ENCODE measurements at regions not wholly inside any gene's neighbourhood (a gene's known extent, or its start where the extent isn't known, plus 50 kb on each side); places are given as distances from the start of the nearest gene placed in this dataset.

DNA sequence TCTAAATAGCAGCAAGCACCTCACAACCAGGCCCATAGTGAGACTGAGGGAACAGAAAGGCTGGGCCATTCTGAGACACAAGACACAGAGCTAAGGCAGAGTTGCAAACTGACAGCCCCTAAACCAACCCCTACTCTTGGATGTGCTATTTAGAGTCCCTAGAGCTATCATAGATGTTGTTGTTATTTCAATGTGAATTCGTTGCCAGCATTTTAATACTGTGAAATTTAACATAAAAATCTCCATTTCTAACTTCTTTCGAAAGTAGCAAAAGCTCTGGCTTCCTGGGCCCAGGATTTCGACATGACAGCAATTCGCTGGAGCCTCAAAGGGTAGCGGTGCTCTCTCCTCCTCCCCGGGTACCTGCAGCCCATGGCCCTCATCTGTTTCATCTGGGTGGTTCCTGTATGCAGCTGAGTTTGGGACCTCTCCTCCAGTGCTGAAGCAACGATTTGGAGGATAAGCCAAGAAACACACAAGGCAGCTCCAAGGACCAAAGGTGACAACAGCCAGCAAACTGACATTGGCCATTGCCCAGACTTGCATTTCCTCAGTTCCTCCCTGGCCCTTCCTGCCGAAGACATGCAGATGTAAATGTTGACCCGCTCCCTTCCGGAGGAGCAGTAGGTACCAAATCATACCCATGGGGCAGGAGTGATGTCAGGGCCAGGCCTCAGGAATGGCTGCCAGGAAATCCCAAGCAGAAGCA is 254.4 kb upstream of the NCKAP5 start:
- Histone ChIP-seq H3K27ac (no peak overlapping the region), H3K4me1 (peaks cover 3% of the 10 kb centered on the region), H3K9me3 (no peaks in the 10 kb centered on the region), H3K27me3 (no peaks in the 10 kb centered on the region), H3K36me3 (no peaks in the 10 kb centered on the region), H3K4me3 (no peak overlapping the region)
- ATAC-seq (no peak), DNase-seq (no peak)
- TF ChIP-seq, protein P1, sequence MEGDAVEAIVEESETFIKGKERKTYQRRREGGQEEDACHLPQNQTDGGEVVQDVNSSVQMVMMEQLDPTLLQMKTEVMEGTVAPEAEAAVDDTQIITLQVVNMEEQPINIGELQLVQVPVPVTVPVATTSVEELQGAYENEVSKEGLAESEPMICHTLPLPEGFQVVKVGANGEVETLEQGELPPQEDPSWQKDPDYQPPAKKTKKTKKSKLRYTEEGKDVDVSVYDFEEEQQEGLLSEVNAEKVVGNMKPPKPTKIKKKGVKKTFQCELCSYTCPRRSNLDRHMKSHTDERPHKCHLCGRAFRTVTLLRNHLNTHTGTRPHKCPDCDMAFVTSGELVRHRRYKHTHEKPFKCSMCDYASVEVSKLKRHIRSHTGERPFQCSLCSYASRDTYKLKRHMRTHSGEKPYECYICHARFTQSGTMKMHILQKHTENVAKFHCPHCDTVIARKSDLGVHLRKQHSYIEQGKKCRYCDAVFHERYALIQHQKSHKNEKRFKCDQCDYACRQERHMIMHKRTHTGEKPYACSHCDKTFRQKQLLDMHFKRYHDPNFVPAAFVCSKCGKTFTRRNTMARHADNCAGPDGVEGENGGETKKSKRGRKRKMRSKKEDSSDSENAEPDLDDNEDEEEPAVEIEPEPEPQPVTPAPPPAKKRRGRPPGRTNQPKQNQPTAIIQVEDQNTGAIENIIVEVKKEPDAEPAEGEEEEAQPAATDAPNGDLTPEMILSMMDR (IDR thresholded peaks at IDR 0.05), result no peak
- intact Hi-C loops (cut with DNase I), result no loop called here

DNA sequence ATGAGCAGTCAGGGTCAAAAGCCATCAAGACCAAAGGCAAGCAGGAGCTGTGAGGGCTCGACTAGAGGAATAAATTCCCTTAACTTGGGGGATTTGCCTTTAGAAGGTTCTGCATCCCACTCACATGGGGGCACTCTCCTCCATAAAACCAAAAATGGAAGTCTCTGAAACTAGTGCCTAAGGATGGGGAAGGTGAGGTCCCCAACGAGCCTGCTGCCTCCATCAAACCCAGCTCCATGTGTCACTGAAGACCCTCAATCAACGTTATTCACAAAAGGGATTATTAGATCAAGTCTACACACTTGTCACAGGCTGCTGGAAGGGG is 254.9 kb upstream of the NCKAP5 start:
- intact Hi-C loops (cut with DNase I), result no loop called here
- Histone ChIP-seq H3K27ac (no peak overlapping the region), H3K36me3 (no peaks in the 10 kb centered on the region), H3K27me3 (no peaks in the 10 kb centered on the region), H3K4me1 (no peaks in the 10 kb centered on the region), H3K4me3 (no peak overlapping the region), H3K9me3 (no peaks in the 10 kb centered on the region)
- TF ChIP-seq, protein P1 (IDR thresholded peaks at IDR 0.05), result no peak
- DNase-seq (no peak), ATAC-seq (no peak)

DNA sequence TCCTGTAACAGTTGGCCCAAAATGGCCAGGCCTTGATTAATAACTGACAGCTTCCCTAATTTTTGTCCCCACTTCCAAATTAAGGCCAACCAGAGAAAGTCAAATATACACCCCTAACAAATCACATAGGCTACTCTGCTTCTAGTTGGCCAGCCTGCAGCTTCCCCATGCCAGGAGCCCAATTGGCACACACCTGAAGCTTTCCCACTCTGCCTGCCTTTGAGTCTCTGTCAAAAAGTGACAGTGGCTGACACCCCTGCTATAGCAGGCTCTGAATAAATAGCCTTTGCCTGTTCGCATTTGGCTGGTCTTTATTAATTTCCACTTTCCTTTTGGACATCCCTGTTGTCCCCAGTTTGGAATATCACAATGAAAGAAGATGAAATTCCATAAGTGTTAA is 256.6 kb upstream of the NCKAP5 start:
- intact Hi-C loops (cut with DNase I), result no loop called here
- no peak overlapping the region for H3K4me3 ChIP-seq
- no peaks in the 10 kb centered on the region for H3K27me3 ChIP-seq
- no peaks in the 10 kb centered on the region for H3K4me1 ChIP-seq
- no peaks in the 10 kb centered on the region for H3K36me3 ChIP-seq
- no peaks in the 10 kb centered on the region for H3K9me3 ChIP-seq
- no peak for ATAC-seq
- no peak overlapping the region for H3K27ac ChIP-seq
- no peak for DNase-seq
- TF ChIP-seq, protein P1 (IDR thresholded peaks at IDR 0.05), result no peak

DNA sequence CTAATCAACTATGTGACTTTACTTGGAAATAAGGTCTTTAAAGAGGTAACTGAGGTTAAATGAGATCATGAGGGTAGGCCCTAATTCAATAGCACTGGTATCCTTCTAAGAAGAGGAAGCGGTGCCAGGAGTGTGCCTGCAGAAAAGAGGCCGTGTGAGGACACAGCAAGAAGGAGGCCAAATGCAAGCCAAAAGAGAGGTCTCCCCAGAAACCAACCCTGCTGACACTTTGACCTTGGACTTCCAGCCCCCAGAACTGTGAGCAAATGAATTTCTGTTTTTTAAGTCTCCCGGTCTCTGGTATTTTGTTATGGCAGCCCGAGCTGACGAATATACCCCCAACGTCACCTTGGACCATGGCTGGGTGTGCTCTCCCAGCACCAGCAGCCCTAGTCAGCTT is 257.5 kb upstream of the NCKAP5 start:
- DNase-seq (no peak), ATAC-seq (no peak)
- intact Hi-C loops (cut with DNase I), result no loop called here
- TF ChIP-seq, protein P1 (IDR thresholded peaks at IDR 0.05), result no peak
- H3K36me3 ChIP-seq, result no peaks in the 10 kb centered on the region
- H3K9me3 ChIP-seq, result no peaks in the 10 kb centered on the region
- H3K4me1 ChIP-seq, result no peaks in the 10 kb centered on the region
- H3K27ac ChIP-seq, result no peak overlapping the region
- H3K4me3 ChIP-seq, result no peak overlapping the region
- no peaks in the 10 kb centered on the region for H3K27me3 ChIP-seq

DNA sequence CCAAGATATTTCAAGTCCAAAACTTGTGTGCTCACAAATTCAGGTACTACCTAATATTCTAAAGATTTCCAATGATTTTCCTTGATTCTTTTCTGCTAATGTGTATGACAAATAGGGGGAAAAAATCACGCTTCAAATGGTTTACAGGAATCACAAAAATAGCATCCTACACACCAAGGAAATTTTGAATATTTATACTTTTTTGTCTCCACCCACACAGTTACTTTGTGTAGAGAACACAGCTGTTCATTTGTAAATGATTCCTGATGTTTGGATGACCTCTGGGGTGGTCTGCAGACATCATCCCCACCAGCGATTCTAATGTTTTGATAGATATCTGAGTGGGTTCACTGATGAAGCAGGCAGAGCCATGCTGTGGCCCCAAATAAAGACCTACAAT is 260.6 kb upstream of the NCKAP5 start:
- H3K27me3 ChIP-seq, result no peaks in the 10 kb centered on the region
- H3K9me3 ChIP-seq, result no peaks in the 10 kb centered on the region
- H3K4me3 ChIP-seq, result no peak overlapping the region
- intact Hi-C loops (cut with DNase I), result no loop called here
- no peaks in the 10 kb centered on the region for H3K4me1 ChIP-seq
- H3K36me3 ChIP-seq, result no peaks in the 10 kb centered on the region
- TF ChIP-seq, protein P1 (IDR thresholded peaks at IDR 0.05), result no peak
- no peak overlapping the region for H3K27ac ChIP-seq
- no peak for ATAC-seq
- DNase-seq, result no peak
